ENCODE measurements at regions not wholly inside any gene's neighbourhood (a gene's known extent, or its start where the extent isn't known, plus 50 kb on each side); places are given as distances from the start of the nearest gene placed in this dataset.

- Mint-ChIP-seq H3K36me3 (ENCODE audit: low read depth) (no peaks in the 10 kb centered on the region), H3K27me3 (ENCODE audit: insufficient read depth, low read depth, poor library complexity) (peaks cover 15% of the 10 kb centered on the region), H3K4me1 (peaks cover 3% of the 10 kb centered on the region; the same call in 1 of the 3 replicates), H3K4me3 (no peak overlapping the region), H3K27ac (no peak overlapping the region), H3K9me3 (no peaks in the 10 kb centered on the region)
- Histone ChIP-seq H3F3A (replicated peaks; ENCODE audit: low read depth) (no peaks in the 10 kb centered on the region), H3K36me3 (ENCODE audit: insufficient read depth) (no peaks in the 10 kb centered on the region), H3K4me1 (ENCODE audit: insufficient read depth) (no peaks in the 10 kb centered on the region), H4K20me1 (replicated peaks; ENCODE audit: insufficient read depth) (no peaks in the 10 kb centered on the region), H3K9me2 (ENCODE audit: insufficient read depth) (no peaks in the 10 kb centered on the region), H3K79me2 (replicated peaks; ENCODE audit: insufficient read depth) (no peaks in the 10 kb centered on the region), H2AFZ (peak overlapping the region; percentile 83; the same call in 1 of the 2 replicates), H3K4me3 (no peak overlapping the region), H3K27ac (ENCODE audit: low read depth) (no peak overlapping the region), H3K27me3 (ENCODE audit: insufficient read depth) (no peaks in the 10 kb centered on the region), H3K4me2 (no peak overlapping the region)
- TF ChIP-seq, protein P1, sequence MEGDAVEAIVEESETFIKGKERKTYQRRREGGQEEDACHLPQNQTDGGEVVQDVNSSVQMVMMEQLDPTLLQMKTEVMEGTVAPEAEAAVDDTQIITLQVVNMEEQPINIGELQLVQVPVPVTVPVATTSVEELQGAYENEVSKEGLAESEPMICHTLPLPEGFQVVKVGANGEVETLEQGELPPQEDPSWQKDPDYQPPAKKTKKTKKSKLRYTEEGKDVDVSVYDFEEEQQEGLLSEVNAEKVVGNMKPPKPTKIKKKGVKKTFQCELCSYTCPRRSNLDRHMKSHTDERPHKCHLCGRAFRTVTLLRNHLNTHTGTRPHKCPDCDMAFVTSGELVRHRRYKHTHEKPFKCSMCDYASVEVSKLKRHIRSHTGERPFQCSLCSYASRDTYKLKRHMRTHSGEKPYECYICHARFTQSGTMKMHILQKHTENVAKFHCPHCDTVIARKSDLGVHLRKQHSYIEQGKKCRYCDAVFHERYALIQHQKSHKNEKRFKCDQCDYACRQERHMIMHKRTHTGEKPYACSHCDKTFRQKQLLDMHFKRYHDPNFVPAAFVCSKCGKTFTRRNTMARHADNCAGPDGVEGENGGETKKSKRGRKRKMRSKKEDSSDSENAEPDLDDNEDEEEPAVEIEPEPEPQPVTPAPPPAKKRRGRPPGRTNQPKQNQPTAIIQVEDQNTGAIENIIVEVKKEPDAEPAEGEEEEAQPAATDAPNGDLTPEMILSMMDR (conservative IDR thresholded peaks at IDR 0.05; ENCODE audit: low read depth in 2 of 2) = no peak
- TF ChIP-seq STAT1 (IDR thresholded peaks at IDR 0.05; ENCODE audit: unreplicated experiment) (no peak), REST (IDR thresholded peaks at IDR 0.05; ENCODE audit: unreplicated experiment) (no peak), JUNB (IDR thresholded peaks at IDR 0.05; ENCODE audit: unreplicated experiment) (no peak), NANOG (IDR thresholded peaks at IDR 0.05; ENCODE audit: borderline replicate concordance) (no peak), ZNF114 (CRISPR knock-in tag; IDR thresholded peaks at IDR 0.05) (no peak), EZH2phosphoT487 (IDR thresholded peaks at IDR 0.05; ENCODE audit: unreplicated experiment) (no peak), EZH2 (IDR thresholded peaks at IDR 0.05; ENCODE audit: low read depth, unreplicated experiment) (no peak), POLR2AphosphoS5 (IDR thresholded peaks at IDR 0.05; ENCODE audit: low read depth) (no peak), ZNF462 (CRISPR knock-in tag; IDR thresholded peaks at IDR 0.05) (no peak), CREB1 (CRISPR knock-in tag; IDR thresholded peaks at IDR 0.05; ENCODE audit: low read depth) (no peak), ZNF331 (CRISPR knock-in tag; IDR thresholded peaks at IDR 0.05; ENCODE audit: low read depth) (no peak)
- TF ChIP-seq, protein P2, sequence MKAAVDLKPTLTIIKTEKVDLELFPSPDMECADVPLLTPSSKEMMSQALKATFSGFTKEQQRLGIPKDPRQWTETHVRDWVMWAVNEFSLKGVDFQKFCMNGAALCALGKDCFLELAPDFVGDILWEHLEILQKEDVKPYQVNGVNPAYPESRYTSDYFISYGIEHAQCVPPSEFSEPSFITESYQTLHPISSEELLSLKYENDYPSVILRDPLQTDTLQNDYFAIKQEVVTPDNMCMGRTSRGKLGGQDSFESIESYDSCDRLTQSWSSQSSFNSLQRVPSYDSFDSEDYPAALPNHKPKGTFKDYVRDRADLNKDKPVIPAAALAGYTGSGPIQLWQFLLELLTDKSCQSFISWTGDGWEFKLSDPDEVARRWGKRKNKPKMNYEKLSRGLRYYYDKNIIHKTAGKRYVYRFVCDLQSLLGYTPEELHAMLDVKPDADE (IDR thresholded peaks at IDR 0.05) = no peak
- ATAC-seq (peak; percentile 23), DNase-seq (ENCODE audit: low spot score) (peak; percentile 20)
Observed at GRCh38 chr15:66943456-66944095, 121.8 kb upstream of the SMAD3 start.

Data from GM23338 (cell line).